Ishikawa (cell line): ENCODE measurements at regions not wholly inside any gene's neighbourhood (a gene's known extent, or its start where the extent isn't known, plus 50 kb on each side); places are given as distances from the start of the nearest gene placed in this dataset.

Experiments
- CEBPB ChIP-seq: IDR thresholded peaks from 2 replicates; pipeline ENCODE4 v1.6.1; 2012
- CREB1 ChIP-seq: IDR thresholded peaks from 2 replicates; pipeline ENCODE4 v1.6.1; 2012; ENCODE audit warnings: low read depth
- EGR1 ChIP-seq: IDR thresholded peaks from 2 replicates; pipeline ENCODE4 v1.6.1; 2012
- EP300 ChIP-seq: IDR thresholded peaks from 2 replicates; pipeline ENCODE4 v1.6.1; 2012; ENCODE audit warnings: borderline replicate concordance
- FOXM1 ChIP-seq: IDR thresholded peaks from 2 replicates; pipeline ENCODE4 v1.6.1; 2012; ENCODE audit warnings: low read depth, borderline replicate concordance
- NFIC ChIP-seq: IDR thresholded peaks from 2 replicates; pipeline ENCODE4 v1.6.1; 2012
- RAD21 ChIP-seq: IDR thresholded peaks from 2 replicates; pipeline ENCODE4 v1.6.1; 2012; ENCODE audit warnings: low read depth
- TAF1 ChIP-seq: IDR thresholded peaks from 2 replicates; pipeline ENCODE4 v1.6.1; 2012; ENCODE audit warnings: low read depth, mild to moderate bottlenecking
- TCF12 ChIP-seq: IDR thresholded peaks from 2 replicates; pipeline ENCODE4 v1.6.1; 2012; ENCODE audit warnings: low read depth
- TEAD4 ChIP-seq: IDR thresholded peaks from 2 replicates; pipeline ENCODE4 v1.6.1; 2012
- YY1 ChIP-seq: IDR thresholded peaks from 2 replicates; pipeline ENCODE4 v1.6.1; 2012; ENCODE audit warnings: low read depth
- ZBTB7A ChIP-seq: IDR thresholded peaks from 2 replicates; pipeline ENCODE4 v1.6.1; 2012; ENCODE audit warnings: low read depth
- TF ChIP-seq, protein P1 (sequence below): IDR thresholded peaks from 2 replicates; pipeline ENCODE4 v1.6.1; 2012
- TF ChIP-seq, protein P2 (sequence below): IDR thresholded peaks from 2 replicates; pipeline ENCODE4 v1.6.1; 2012; ENCODE audit warnings: low read depth, mild to moderate bottlenecking
- TF ChIP-seq, protein P3 (sequence below): IDR thresholded peaks from 2 replicates; pipeline ENCODE4 v1.6.1; 2012

- TF ChIP-seq RAD21 (no peak), FOXM1 (no peak), CREB1 (no peak), NFIC (no peak), EP300 (no peak), ZBTB7A (no peak), TEAD4 (no peak), TCF12 (no peak), EGR1 (no peak)
- TF ChIP-seq, protein P1, sequence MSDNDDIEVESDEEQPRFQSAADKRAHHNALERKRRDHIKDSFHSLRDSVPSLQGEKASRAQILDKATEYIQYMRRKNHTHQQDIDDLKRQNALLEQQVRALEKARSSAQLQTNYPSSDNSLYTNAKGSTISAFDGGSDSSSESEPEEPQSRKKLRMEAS = no peak
- TF ChIP-seq, protein P2, sequence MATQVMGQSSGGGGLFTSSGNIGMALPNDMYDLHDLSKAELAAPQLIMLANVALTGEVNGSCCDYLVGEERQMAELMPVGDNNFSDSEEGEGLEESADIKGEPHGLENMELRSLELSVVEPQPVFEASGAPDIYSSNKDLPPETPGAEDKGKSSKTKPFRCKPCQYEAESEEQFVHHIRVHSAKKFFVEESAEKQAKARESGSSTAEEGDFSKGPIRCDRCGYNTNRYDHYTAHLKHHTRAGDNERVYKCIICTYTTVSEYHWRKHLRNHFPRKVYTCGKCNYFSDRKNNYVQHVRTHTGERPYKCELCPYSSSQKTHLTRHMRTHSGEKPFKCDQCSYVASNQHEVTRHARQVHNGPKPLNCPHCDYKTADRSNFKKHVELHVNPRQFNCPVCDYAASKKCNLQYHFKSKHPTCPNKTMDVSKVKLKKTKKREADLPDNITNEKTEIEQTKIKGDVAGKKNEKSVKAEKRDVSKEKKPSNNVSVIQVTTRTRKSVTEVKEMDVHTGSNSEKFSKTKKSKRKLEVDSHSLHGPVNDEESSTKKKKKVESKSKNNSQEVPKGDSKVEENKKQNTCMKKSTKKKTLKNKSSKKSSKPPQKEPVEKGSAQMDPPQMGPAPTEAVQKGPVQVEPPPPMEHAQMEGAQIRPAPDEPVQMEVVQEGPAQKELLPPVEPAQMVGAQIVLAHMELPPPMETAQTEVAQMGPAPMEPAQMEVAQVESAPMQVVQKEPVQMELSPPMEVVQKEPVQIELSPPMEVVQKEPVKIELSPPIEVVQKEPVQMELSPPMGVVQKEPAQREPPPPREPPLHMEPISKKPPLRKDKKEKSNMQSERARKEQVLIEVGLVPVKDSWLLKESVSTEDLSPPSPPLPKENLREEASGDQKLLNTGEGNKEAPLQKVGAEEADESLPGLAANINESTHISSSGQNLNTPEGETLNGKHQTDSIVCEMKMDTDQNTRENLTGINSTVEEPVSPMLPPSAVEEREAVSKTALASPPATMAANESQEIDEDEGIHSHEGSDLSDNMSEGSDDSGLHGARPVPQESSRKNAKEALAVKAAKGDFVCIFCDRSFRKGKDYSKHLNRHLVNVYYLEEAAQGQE = no peak
These were observed 1124.7 kb upstream of the MIR17HG start for GRCh38 chr13:90222758-90223157.

GRCh38 chr13:90230311-90230710 is 1117.2 kb upstream of the MIR17HG start:
- no peak for TF ChIP-seq FOXM1
- TF ChIP-seq, protein P3, sequence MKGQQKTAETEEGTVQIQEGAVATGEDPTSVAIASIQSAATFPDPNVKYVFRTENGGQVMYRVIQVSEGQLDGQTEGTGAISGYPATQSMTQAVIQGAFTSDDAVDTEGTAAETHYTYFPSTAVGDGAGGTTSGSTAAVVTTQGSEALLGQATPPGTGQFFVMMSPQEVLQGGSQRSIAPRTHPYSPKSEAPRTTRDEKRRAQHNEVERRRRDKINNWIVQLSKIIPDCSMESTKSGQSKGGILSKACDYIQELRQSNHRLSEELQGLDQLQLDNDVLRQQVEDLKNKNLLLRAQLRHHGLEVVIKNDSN = no peak
- TF ChIP-seq, protein P1 = no peak
- no peak for TF ChIP-seq CREB1
- no peak for TF ChIP-seq CEBPB
- TF ChIP-seq EGR1 = no peak
- TF ChIP-seq YY1 = no peak
- no peak for TF ChIP-seq TAF1
- TF ChIP-seq RAD21 = no peak
- no peak for TF ChIP-seq TCF12
- TF ChIP-seq NFIC = no peak
- no peak for TF ChIP-seq TEAD4
- TF ChIP-seq ZBTB7A = no peak

DNA sequence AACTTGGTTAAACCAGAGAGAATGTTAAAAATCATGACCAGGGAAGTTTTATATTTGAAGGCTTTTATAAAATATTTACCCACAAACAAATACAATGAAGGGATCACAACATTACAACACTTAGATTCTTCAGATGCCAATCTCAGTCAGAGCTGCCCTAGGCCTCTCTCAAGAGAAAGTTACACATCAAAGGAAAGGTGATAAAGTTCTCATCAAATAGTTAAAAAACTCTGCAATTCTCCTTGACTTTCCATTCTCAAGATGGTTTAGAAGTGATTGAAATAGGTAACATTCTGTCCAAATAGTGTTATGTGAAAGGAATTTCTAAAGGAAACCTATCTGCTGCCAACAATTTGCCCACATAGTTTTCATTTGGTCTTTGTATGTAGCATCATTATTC is 1115.2 kb upstream of the MIR17HG start:
- TF ChIP-seq CREB1 = no peak
- TF ChIP-seq CEBPB = no peak
- TF ChIP-seq YY1 = no peak
- TF ChIP-seq, protein P3 = no peak
- no peak for TF ChIP-seq TCF12
- no peak for TF ChIP-seq NFIC
- TF ChIP-seq, protein P1 = no peak
- no peak for TF ChIP-seq RAD21
- no peak for TF ChIP-seq ZBTB7A
- no peak for TF ChIP-seq TEAD4
- no peak for TF ChIP-seq TAF1
- TF ChIP-seq EP300 = no peak
- no peak for TF ChIP-seq EGR1
- TF ChIP-seq, protein P2 = no peak
- TF ChIP-seq FOXM1 = no peak

GRCh38 chr13:90233933-90234672 is 1113.4 kb upstream of the MIR17HG start:
- TF ChIP-seq, protein P2 = no peak
- TF ChIP-seq TAF1 = no peak
- TF ChIP-seq TEAD4 = no peak
- no peak for TF ChIP-seq CEBPB
- no peak for TF ChIP-seq EGR1
- no peak for TF ChIP-seq EP300
- TF ChIP-seq YY1 = no peak
- no peak for TF ChIP-seq CREB1
- no peak for TF ChIP-seq FOXM1
- TF ChIP-seq ZBTB7A = no peak
- TF ChIP-seq RAD21 = no peak
